IMR-90 (cell line): ENCODE measurements at regions not wholly inside any gene's neighbourhood (a gene's known extent, or its start where the extent isn't known, plus 50 kb on each side); places are given as distances from the start of the nearest gene placed in this dataset.

Source experiments
- ATAC-seq: fragments of 200-7000 bp; cut with Tn5 transposase; 2 replicates; pipeline ENCODE4 v1.9.1; 2020; ENCODE audit warnings: low read depth, mild to moderate bottlenecking, moderate library complexity
- BruUV-seq: library from RNA; stranded (reverse); fragments of 400-500 nt; replicated peaks from 2 replicates; lab custom pipeline; 2021; lab: Mats Ljungman, UMichigan
- CTCF ChIA-PET: fragments of 300-600 bp; formaldehyde crosslinking; extraction: SDS; loops from one replicate; lab custom pipeline; 2021; ENCODE audit warnings: antibody characterized with exemption; lab: Yijun Ruan, JAX
- POLR2A ChIA-PET: fragments of 300-600 bp; sonication (Branson Sonifier 250); formaldehyde crosslinking; loops from one replicate; lab custom pipeline; 2022; ENCODE audit warnings: antibody characterized with exemption; ENCODE audit not compliant: unreplicated experiment; lab: Charles Lee
- DNase-seq: peaks from one replicate; pipeline ENCODE4 v3.0.0; 2013
- H2AFZ ChIP-seq: replicated peaks from 2 replicates; pipeline ENCODE3; 2013; ENCODE audit warnings: low read length, mild to moderate bottlenecking; ENCODE audit not compliant: poor library complexity
- H2AK5ac ChIP-seq: 2 replicates; pipeline ENCODE4 v1.6.1; 2013; ENCODE audit warnings: low read depth, low read length, inconsistent platforms
- H2AK9ac ChIP-seq: replicated peaks from 2 replicates; pipeline ENCODE3; 2013; ENCODE audit warnings: mild to moderate bottlenecking, low read depth, low read length, moderate library complexity; ENCODE audit not compliant: poor library complexity
- H2BK120ac ChIP-seq: 2 replicates; pipeline ENCODE4 v1.6.1; 2013; ENCODE audit warnings: low read depth, low read length, inconsistent platforms
- H2BK15ac ChIP-seq: 3 replicates; pipeline ENCODE4 v1.6.1; 2013; ENCODE audit warnings: low read depth, low read length, inconsistent platforms
- H2BK20ac ChIP-seq: 2 replicates; pipeline ENCODE4 v1.6.1; 2013; ENCODE audit warnings: low read depth, mild to moderate bottlenecking, inconsistent platforms, low read length, moderate library complexity
- H2BK5ac ChIP-seq: 2 replicates; pipeline ENCODE4 v1.6.1; 2013; ENCODE audit warnings: mild to moderate bottlenecking, low read depth, low read length, inconsistent platforms; ENCODE audit not compliant: poor library complexity, severe bottlenecking
- H3K14ac ChIP-seq: replicated peaks from 2 replicates; pipeline ENCODE4 v1.6.1; 2013; ENCODE audit warnings: low read depth, low read length, inconsistent platforms
- H3K18ac ChIP-seq: 2 replicates; pipeline ENCODE4 v1.6.1; 2013; ENCODE audit warnings: low read depth, low read length, control low read depth
- H3K23ac ChIP-seq: 2 replicates; pipeline ENCODE4 v1.6.1; 2013; ENCODE audit warnings: low read depth, low read length, inconsistent platforms
- H3K27ac ChIP-seq: 2 replicates; pipeline ENCODE4 v1.5.1; 2013; ENCODE audit warnings: mild to moderate bottlenecking, control low read depth, low read length; ENCODE audit not compliant: insufficient read depth
- H3K27me3 ChIP-seq: 2 replicates; pipeline ENCODE4 v1.6.1; 2013; ENCODE audit warnings: low read length; ENCODE audit not compliant: control insufficient read depth, insufficient read depth
- H3K36me3 ChIP-seq: 2 replicates; pipeline ENCODE4 v1.6.1; 2013; ENCODE audit warnings: low read length, mixed read lengths; ENCODE audit not compliant: control insufficient read depth, insufficient read depth
- H3K4ac ChIP-seq: 2 replicates; pipeline ENCODE4 v1.6.1; 2013; ENCODE audit warnings: low read depth, low read length, inconsistent platforms
- H3K4me1 ChIP-seq: 2 replicates; pipeline ENCODE4 v1.6.1; 2013; ENCODE audit warnings: low read length, mixed read lengths; ENCODE audit not compliant: control insufficient read depth, insufficient read depth
- H3K4me2 ChIP-seq: 2 replicates; pipeline ENCODE4 v1.6.1; 2013; ENCODE audit warnings: low read depth, mild to moderate bottlenecking, control low read depth, low read length, moderate library complexity
- H3K4me3 ChIP-seq: 2 replicates; pipeline ENCODE4 v1.5.1; 2013; ENCODE audit warnings: low read depth, mild to moderate bottlenecking, control low read depth, low read length, moderate library complexity; ENCODE audit not compliant: insufficient read depth
- H3K56ac ChIP-seq: 2 replicates; pipeline ENCODE4 v1.6.1; 2013; ENCODE audit warnings: low read length, inconsistent platforms; ENCODE audit not compliant: insufficient read depth; ENCODE audit errors: extremely low read depth
- H3K79me1 ChIP-seq, 2 experiments: 2 replicates each; pipeline ENCODE4 v1.6.1; 2013; ENCODE audit warnings: low read length in 2 of 2, inconsistent platforms in 1 of 2, low read depth in 1 of 2
- H3K9ac ChIP-seq: 2 replicates; pipeline ENCODE4 v1.6.1; 2013; ENCODE audit warnings: low read depth, low read length, control low read depth
- H3K9me1 ChIP-seq: 2 replicates; pipeline ENCODE4 v1.6.1; 2013; ENCODE audit warnings: low read length, inconsistent platforms; ENCODE audit not compliant: insufficient read depth
- H3K9me3 ChIP-seq: 2 replicates; pipeline ENCODE4 v1.6.1; 2013; ENCODE audit warnings: low read length; ENCODE audit not compliant: control insufficient read depth, insufficient read depth
- H4K20me1 ChIP-seq: 2 replicates; pipeline ENCODE4 v1.6.1; 2013; ENCODE audit warnings: low read length, inconsistent platforms; ENCODE audit not compliant: insufficient read depth
- H4K5ac ChIP-seq: 2 replicates; pipeline ENCODE4 v1.6.1; 2013; ENCODE audit warnings: mild to moderate bottlenecking, low read depth, low read length, control low read depth
- H4K8ac ChIP-seq, 2 experiments: 2 replicates each; pipeline ENCODE4 v1.6.1; 2013; ENCODE audit warnings: low read depth in 2 of 2, low read length in 2 of 2, control low read depth in 1 of 2, inconsistent platforms in 1 of 2
- H4K91ac ChIP-seq: 2 replicates; pipeline ENCODE4 v1.6.1; 2013; ENCODE audit warnings: low read depth, low read length, inconsistent platforms; ENCODE audit not compliant: insufficient read depth
- BHLHE40 ChIP-seq: fragments of 150-350 bp; IDR thresholded peaks from 2 replicates; pipeline ENCODE4 v1.6.1; 2016; ENCODE audit warnings: mild to moderate bottlenecking, low read depth, low read length
- CEBPB ChIP-seq: IDR thresholded peaks from 2 replicates; pipeline ENCODE4 v1.6.1; 2012; ENCODE audit warnings: low read depth, low read length, improper control_type of control experiment
- CHD1 ChIP-seq: IDR thresholded peaks from 2 replicates; pipeline ENCODE4 v1.6.1; 2012; ENCODE audit warnings: low read depth, low read length, improper control_type of control experiment
- FOS ChIP-seq: fragments of 150-350 bp; IDR thresholded peaks from 2 replicates; pipeline ENCODE4 v1.6.1; 2016; ENCODE audit warnings: low read depth, low read length
- MAZ ChIP-seq: IDR thresholded peaks from 2 replicates; pipeline ENCODE4 v1.6.1; 2012; ENCODE audit warnings: low read depth, mild to moderate bottlenecking, low read length, improper control_type of control experiment, moderate library complexity, borderline replicate concordance
- MXI1 ChIP-seq: IDR thresholded peaks from 2 replicates; pipeline ENCODE4 v1.6.1; 2012; ENCODE audit warnings: low read depth, mild to moderate bottlenecking, low read length, moderate library complexity, borderline replicate concordance
- RAD21 ChIP-seq: IDR thresholded peaks from 2 replicates; pipeline ENCODE4 v1.6.1; 2012; ENCODE audit warnings: low read length, improper control_type of control experiment
- RCOR1 ChIP-seq: IDR thresholded peaks from 2 replicates; pipeline ENCODE4 v1.6.1; 2012; ENCODE audit warnings: mild to moderate bottlenecking, low read length, improper control_type of control experiment; ENCODE audit not compliant: insufficient replicate concordance
- RFX5 ChIP-seq: IDR thresholded peaks from 2 replicates; pipeline ENCODE4 v1.8.0; 2012; ENCODE audit warnings: low read depth, mild to moderate bottlenecking, low read length, moderate library complexity
- WGBS, 2 experiments: methylation state at CpG; one replicate each; pipeline versions ENCODE4 v1.1.5 to v1.1.7; 2013; ENCODE audit warnings: missing lambda C conversion rate in 2 of 2; ENCODE audit not compliant: insufficient read length in 1 of 2; ENCODE audit errors: extremely low coverage in 2 of 2; 5-methylcytosine and 5-hydroxymethylcytosine counted together
- dilution Hi-C: fragments of 300-500 bp; cut with HindIII; formaldehyde crosslinking; loops from one replicate; pipeline ENCODE4 v1.14.3; 2018; ENCODE audit warnings: low sequenced_read_pairs; ENCODE audit not compliant: unreplicated experiment
- in situ Hi-C: fragments of 300-500 bp; cut with MboI; formaldehyde crosslinking; loops from 3 replicates; pipeline ENCODE4 v1.14.3; 2019; ENCODE audit warnings: low sequenced_read_pairs, inconsistent platforms, mixed read lengths
- intact Hi-C: fragments of 100-400 bp; cut with micrococcal nuclease; formaldehyde crosslinking; loops from 2 replicates; pipeline ENCODE4 v1.10.0; 2022
- TF ChIP-seq, protein P1 (sequence below): conservative IDR thresholded peaks from 2 replicates; pipeline ENCODE4 v1.5.1; 2012; ENCODE audit warnings: mild to moderate bottlenecking, low read depth, low read length, improper control_type of control experiment
- TF ChIP-seq, protein P2 (sequence below): fragments of 150-350 bp; IDR thresholded peaks from 2 replicates; pipeline ENCODE4 v1.6.1; 2017; ENCODE audit warnings: mild to moderate bottlenecking, antibody characterized with exemption, low read length, low read depth
- TF ChIP-seq, protein P3 (sequence below): fragments of 150-350 bp; IDR thresholded peaks from 2 replicates; pipeline ENCODE4 v1.6.1; 2016; ENCODE audit warnings: low read depth, mild to moderate bottlenecking, low read length, moderate library complexity, borderline replicate concordance

DNA sequence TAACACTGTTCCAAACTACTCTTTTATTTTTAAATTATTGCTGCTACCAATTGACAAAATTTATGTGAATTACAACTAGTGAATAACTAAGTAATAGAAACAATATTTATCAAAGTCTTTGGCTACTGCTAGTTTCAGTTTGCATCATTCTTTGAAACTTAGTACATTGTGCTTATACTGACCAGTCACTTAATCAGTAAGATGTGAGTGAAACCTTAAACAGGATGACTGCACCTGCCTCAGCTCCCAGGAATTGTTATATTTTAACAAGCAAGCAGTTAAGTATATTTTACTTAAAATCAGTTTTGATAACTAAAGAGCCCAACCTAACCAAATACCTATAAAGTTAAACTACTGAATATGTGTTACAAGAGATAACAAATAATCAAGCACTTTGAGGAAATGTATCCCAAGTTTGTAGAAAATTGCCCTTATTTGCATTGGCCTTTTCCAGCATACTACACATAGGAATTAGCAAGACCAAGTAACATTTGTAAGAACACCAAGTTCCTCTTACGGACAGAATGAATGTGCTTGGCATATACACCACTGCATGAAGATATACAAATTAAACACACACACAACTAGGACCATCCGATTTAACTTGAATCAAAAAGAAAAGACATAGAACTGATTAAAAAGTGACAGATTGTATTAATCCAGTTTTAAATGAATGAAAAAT, 545.5 kb upstream of the DAB2 start:
- intact Hi-C loops: no loop called here

More for the DNA sequence above, 545.5 kb upstream of the DAB2 start:
- Histone ChIP-seq H3K18ac (no peak overlapping the region), H3K9ac (no peak overlapping the region), H2BK5ac (no peak overlapping the region), H3K23ac (no peak overlapping the region), H2BK15ac (no peak overlapping the region), H3K27me3 (peaks cover 3% of the 10 kb centered on the region; the same call in 1 of the 2 replicates), H2AFZ (no peak overlapping the region), H3K9me1 (no peaks in the 10 kb centered on the region), H2AK9ac (no peak overlapping the region), H3K4ac (no peak overlapping the region), H3K56ac (no peak overlapping the region), H3K4me2 (no peak overlapping the region), H2BK120ac (no peak overlapping the region), H4K5ac (no peak overlapping the region), H3K4me1 (no peaks in the 10 kb centered on the region), H4K8ac (no peak overlapping the region), H3K14ac (no peak overlapping the region), H3K4me3 (no peak overlapping the region), H3K9me3 (no peaks in the 10 kb centered on the region), H3K36me3 (no peaks in the 10 kb centered on the region), H3K79me1 (no peaks in the 10 kb centered on the region), H4K20me1 (no peaks in the 10 kb centered on the region), H2BK20ac (no peak overlapping the region), H4K91ac (no peak overlapping the region), H2AK5ac (no peak overlapping the region), H3K27ac (no peak overlapping the region)
- ChIA-PET CTCF (no interaction called here), POLR2A (no interaction called here)
- ATAC-seq (no peak), DNase-seq (no peak)
- TF ChIP-seq CEBPB (no peak), MAZ (no peak), CHD1 (no peak), MXI1 (no peak), RFX5 (no peak), RCOR1 (no peak), RAD21 (no peak), FOS (no peak), BHLHE40 (no peak)
- TF ChIP-seq, protein P1, sequence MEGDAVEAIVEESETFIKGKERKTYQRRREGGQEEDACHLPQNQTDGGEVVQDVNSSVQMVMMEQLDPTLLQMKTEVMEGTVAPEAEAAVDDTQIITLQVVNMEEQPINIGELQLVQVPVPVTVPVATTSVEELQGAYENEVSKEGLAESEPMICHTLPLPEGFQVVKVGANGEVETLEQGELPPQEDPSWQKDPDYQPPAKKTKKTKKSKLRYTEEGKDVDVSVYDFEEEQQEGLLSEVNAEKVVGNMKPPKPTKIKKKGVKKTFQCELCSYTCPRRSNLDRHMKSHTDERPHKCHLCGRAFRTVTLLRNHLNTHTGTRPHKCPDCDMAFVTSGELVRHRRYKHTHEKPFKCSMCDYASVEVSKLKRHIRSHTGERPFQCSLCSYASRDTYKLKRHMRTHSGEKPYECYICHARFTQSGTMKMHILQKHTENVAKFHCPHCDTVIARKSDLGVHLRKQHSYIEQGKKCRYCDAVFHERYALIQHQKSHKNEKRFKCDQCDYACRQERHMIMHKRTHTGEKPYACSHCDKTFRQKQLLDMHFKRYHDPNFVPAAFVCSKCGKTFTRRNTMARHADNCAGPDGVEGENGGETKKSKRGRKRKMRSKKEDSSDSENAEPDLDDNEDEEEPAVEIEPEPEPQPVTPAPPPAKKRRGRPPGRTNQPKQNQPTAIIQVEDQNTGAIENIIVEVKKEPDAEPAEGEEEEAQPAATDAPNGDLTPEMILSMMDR: no peak
- TF ChIP-seq, protein P2, sequence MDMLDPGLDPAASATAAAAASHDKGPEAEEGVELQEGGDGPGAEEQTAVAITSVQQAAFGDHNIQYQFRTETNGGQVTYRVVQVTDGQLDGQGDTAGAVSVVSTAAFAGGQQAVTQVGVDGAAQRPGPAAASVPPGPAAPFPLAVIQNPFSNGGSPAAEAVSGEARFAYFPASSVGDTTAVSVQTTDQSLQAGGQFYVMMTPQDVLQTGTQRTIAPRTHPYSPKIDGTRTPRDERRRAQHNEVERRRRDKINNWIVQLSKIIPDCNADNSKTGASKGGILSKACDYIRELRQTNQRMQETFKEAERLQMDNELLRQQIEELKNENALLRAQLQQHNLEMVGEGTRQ: no peak
- TF ChIP-seq, protein P3, sequence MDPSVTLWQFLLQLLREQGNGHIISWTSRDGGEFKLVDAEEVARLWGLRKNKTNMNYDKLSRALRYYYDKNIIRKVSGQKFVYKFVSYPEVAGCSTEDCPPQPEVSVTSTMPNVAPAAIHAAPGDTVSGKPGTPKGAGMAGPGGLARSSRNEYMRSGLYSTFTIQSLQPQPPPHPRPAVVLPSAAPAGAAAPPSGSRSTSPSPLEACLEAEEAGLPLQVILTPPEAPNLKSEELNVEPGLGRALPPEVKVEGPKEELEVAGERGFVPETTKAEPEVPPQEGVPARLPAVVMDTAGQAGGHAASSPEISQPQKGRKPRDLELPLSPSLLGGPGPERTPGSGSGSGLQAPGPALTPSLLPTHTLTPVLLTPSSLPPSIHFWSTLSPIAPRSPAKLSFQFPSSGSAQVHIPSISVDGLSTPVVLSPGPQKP: no peak
- WGBS, 2 experiments: no CpG with 5 or more reads among the region's 2 CpGs
- in situ Hi-C loops (no loop called here), dilution Hi-C loops (no loop called here)
- no TSS peak for BruUV-seq
